Stimulated activated CD4-positive, alpha-beta T cell treated with anti-CD3 and anti-CD28 coated beads, Interleukin-1b, Interleukin-23, amount 100 ng/mL, for 4 hours (primary cell): ENCODE measurements at regions not wholly inside any gene's neighbourhood (a gene's known extent, or its start where the extent isn't known, plus 50 kb on each side); places are given as distances from the start of the nearest gene placed in this dataset.
"Not testable (repeated sequence)": the region's sequence is repeated elsewhere in the genome, so short reads cannot be mapped to it uniquely, and the experiment has no call there.

ENCODE experiments used
- DNase-seq, 2 donors: peaks; one replicate each; pipeline ENCODE4 v3.0.0-alpha.2; 2020; ENCODE audit warnings: low read depth in 2 of 2

- no peak for DNase-seq
Measured at GRCh38 chr16:60810250-60810649, 1226.0 kb downstream of the CDH8 start.

DNA sequence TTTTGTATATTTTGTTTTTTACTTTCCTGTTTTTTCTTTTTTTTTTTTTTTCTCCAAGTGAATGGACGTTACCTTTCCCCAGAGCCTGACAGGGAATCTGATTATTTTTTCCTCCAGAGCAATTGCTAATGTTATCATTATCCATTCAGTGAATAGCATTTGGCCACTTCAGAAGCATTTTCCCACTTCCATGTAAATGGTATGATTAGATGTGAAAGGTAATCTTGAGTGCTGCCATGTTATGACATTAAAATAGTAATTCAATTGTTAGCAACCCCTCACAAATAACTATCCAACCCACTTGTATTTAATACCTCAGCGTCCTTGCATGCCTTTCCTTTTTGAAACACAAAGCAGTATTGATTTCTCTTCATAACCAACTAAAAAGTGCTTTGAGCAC is 1243.8 kb downstream of the CDH8 start:
- DNase-seq, result no peak

GRCh38 chr16:60788631-60789030 is 1247.6 kb downstream of the CDH8 start:
- no peak for DNase-seq

DNA sequence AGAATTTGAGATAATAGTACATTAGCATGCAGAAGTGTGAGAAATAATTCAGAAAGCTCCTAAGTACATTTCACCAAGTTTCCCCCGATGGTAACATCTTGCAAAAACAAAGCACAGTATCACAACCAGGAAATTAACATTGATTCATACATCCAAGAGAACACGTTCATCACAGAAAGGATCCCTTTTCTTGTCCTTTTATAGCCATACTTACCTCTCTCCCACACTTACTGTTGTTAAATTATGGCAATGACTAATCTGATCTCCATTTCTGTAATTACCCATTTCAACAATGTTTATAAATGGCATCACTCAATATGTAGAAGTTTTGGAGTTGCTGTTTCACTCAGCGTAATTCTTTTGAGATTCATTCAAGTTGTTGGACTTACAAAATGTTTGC is 1260.0 kb downstream of the CDH8 start:
- DNase-seq, result no peak

- DNase-seq, result no peak
Measured at GRCh38 chr16:60771138-60771537, 1265.1 kb downstream of the CDH8 start.

GRCh38 chr16:60770384-60770783 is 1265.9 kb downstream of the CDH8 start:
- DNase-seq, result not testable (repeated sequence)

DNA sequence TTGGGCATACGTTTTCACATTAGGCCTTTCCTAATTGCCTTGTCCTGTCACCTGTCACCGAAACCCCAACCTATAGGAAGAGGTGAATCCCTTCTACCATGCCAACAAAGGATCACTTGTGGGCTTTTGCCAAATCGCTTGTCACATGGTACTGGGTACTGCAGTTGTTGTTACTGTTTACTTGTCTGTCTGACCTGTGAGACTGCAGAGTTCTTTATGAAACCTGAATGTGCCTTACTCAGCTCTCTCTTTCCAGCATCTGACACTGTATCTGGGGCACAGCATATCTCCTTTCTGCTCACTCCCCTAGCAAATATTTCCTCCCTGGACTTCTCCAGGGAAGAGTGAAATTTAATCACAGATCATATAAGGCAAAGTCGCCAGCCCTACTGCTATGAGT is 1272.4 kb downstream of the CDH8 start:
- DNase-seq, result no peak

GRCh38 chr16:60755907-60756306 is 1280.3 kb downstream of the CDH8 start:
- DNase-seq, result no peak

- no peak for DNase-seq
Measured at GRCh38 chr16:60748366-60748765, 1287.9 kb downstream of the CDH8 start.

GRCh38 chr16:60744198-60744597 is 1292.0 kb downstream of the CDH8 start:
- no peak for DNase-seq

- DNase-seq, result no peak
Measured at GRCh38 chr16:60741810-60742209, 1294.4 kb downstream of the CDH8 start.

DNA sequence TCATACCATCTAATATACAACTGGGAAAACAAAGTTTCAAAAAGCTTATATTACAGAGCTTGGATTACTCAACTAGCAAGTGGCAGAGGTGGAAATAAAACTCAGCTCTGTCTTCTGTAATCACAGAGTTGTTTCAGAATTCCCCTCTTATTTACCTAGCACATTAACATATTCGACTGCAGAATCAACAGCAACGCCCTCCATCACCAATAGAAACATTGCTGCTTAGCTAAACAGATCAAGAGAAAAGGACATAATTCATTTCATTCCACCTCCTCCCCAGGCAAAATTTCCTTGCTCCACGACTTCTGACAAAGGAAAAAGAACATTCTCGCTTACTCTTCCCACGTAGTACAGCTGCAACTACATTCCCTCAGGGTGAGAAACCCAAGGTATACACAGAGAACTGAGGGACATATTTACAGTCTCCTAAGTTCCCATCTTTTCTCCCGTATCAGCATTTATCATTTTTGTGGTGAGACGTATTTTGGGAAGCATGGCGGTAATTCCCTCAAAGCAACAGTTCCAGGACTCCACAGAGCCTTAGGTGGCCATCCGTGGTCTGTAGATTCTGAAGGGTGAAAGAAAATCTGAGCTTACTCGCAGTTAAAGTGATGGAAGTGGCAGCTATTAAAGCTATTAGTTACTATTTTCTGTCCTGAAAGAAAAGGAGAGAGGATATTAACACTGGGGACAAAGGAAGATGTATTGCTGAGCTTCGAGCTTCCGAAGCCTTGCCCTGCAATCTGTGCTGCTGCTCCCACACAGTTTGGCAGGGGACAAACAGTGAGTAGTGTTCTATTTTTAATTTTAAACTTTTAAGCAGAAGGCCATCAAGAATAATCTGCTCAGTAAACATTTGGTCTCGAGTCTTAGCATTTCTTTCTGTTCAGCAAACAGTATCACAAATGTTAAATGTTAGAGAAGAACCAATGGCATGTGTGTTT is 1296.2 kb downstream of the CDH8 start:
- DNase-seq, result no peak

DNA sequence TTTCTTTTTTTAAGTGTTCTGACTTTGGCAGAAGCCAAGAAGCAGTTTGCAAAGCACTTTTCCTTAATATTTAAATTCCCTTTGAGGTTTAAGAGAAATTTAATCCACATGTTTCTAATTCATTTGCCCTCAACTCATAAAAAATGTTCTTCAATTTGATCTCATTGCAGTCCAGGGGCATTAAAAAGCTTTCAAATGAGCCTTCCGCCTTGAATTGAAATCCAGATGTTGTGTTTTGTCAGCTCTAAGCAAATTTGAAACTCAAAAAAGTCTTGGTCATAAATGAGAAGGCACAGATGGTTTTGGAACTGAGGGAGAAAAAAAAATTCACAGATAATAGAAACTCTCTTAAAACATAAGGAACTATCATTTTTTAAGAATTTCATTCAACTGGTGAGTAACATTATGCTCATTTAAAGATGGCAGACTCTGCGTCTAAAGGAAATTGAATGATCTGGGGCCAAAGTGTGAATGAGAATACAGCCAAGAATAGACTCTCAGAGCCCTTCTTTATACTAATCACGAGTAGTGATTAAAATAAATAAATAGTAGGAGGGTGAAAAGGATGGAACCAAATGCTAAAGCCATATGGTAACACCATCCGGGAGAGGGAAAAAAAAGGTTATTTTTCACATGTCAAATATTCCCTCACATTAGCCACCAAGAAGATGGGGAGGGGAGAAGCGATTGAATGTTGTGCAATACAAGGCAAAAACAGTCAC is 1304.7 kb downstream of the CDH8 start:
- no peak for DNase-seq

DNA sequence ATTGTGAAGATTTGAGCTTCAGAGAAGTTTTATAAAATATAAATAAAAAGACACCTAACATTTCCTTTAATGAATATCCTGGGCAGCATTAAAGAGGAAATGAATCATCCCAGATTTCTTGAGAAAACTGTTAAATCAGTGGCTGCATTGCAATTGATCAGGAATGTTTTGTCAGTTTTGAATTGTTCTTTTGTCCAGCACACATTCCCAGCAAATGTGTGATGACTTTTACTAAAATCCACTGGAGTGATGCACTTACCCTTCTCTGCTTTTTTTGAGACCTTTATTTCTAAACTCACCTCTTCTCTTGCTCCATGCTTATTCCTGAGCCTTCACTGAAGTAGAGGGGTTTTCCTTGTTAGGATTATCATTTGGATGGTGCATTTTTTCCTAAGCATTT is 1307.2 kb downstream of the CDH8 start:
- DNase-seq, result no peak

DNA sequence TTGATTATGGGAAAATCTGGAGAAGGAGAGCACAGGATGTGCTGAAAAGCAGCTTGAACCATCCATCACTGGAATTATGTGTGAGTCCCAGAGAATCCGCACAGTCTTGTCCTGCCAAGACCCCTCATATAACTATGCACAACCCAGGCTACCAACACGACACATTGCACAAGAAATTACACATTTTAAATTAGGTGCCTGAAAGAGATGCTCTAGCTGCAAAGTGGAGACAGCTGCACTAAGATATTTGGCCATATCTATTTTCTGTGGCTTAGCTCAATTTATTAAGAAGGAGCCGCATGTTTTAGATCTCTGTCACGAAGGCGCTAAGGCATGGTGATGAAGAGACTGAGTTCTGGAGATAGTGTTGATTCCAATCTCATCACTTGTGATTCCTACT is 1308.4 kb downstream of the CDH8 start:
- DNase-seq, result no peak

DNA sequence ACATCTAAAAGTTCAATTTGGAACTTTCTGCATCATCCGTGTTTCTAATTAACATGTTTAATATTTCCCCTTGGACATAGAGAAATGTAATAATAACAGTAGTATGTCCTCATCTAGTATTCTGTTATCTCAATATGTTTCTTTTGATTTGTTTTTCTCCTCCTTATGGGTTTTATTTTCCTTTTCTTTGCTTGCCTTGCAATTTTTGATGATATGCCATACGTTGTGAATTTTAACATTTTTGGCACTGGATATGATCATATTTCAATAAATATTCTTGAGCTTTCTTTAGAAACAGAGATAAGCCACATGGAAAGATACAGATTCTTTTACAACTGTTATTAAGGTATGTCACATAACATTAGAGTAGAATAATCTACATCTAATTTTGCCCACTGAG is 1316.2 kb downstream of the CDH8 start:
- DNase-seq, result no peak

DNA sequence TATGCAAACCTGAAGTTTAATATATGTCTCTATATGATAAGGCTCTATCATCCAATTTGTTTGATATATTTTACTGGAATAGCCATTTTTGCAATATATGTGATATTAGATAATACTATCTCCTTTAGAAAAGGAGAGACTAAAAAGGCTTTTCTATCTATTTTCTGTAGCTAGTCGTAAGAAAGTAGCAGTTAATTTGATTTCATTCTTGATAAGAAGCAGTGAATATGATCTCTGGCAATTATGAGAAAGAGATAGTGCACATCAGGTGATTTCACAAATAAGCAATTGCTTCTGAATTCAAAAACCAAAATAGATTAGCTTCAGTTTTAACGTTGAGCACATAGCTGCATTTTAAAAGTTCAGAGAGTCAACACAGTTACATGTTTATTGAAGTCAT is 1318.4 kb downstream of the CDH8 start:
- no peak for DNase-seq

GRCh38 chr16:60712144-60712543 is 1324.1 kb downstream of the CDH8 start:
- DNase-seq, result no peak

DNA sequence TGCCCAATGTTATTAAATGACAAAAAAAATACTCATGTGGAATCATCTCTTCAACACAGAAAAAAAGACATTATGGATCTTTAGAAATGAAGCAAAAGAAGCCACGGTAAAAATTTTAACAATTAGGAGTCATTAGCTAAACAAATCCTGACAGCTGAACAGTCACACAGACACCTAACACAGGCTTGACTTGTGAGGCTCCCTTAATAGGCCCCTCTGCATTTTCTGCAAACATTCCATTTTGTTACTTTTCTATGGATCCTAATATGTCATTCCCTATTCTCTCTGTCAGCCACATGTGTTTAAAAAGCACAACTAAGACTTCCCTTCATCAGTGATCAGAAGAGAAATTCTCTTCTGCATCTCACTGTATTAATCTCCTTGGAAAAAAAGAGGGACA is 1331.5 kb downstream of the CDH8 start:
- DNase-seq, result no peak

DNA sequence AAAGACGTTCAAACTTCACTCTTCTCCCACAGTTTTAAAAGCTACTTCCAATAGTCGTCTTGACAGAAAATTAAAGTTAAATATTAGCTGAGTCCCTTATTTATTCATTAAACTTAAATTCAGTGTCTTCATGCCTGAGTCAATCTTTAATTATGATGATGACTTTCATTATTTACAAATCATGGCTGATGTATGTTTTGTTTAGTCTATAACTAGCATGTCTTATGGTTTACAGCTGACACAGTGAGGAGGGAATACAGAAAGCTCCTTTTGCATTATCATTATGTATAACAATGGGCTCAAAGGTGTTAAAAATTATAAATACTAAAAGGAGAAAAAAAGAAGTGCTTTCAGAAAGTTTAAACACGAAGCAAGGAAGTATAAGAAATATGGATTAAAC is 1333.1 kb downstream of the CDH8 start:
- DNase-seq, result no peak

GRCh38 chr16:60686824-60687223 is 1349.4 kb downstream of the CDH8 start:
- DNase-seq, result no peak

- no peak for DNase-seq
Measured at GRCh38 chr16:60684002-60684401, 1352.2 kb downstream of the CDH8 start.

- DNase-seq, result no peak
Measured at GRCh38 chr16:60682219-60682618, 1354.0 kb downstream of the CDH8 start.
